DMS53 (cell line): ENCODE measurements at regions not wholly inside any gene's neighbourhood (a gene's known extent, or its start where the extent isn't known, plus 50 kb on each side); places are given as distances from the start of the nearest gene placed in this dataset.

ENCODE experiments used
- DNase-seq: peaks from one replicate; lab custom pipeline; 2025; lab: John Stamatoyannopoulos, UW

DNA sequence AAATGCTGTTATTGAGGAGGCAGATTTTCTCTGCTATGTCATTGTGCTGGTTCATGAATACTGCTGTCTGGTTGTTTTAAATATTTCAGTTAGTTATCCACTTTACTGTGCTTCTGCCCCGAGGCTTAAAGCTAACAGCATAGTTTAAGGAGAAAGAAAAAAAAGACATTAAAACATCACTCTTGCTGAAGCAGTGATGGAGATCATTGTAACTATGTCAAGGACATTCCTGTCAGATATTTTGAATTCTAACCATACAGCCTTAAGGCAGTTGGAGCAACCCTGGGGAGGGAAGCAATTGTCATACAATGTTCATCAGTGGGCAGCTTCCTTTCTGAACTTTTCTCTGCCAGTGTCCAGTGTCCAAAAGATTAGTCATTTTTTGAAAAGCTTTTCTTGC lies 199.0 kb upstream of the DDX53 start:
- DNase-seq = no peak

DNA sequence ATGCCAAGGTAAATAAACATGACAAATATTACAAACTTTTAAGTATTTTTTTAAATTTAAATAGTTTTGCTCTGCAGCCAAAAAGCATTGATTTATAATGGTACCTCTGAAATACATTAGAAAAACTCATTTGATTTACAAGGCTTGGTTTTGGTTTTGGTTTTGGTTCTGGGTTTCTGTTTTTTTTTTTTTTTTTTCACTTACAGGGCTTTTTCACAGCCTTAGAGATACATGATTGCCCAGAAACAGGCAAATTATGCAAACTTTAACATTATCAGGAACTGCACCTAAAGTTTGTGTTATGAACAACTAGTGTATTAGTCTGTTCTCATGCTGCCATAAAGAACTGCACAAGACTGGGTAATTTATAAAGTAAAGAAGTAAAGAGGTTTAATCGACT lies 196.4 kb upstream of the DDX53 start:
- DNase-seq = no peak

DNA sequence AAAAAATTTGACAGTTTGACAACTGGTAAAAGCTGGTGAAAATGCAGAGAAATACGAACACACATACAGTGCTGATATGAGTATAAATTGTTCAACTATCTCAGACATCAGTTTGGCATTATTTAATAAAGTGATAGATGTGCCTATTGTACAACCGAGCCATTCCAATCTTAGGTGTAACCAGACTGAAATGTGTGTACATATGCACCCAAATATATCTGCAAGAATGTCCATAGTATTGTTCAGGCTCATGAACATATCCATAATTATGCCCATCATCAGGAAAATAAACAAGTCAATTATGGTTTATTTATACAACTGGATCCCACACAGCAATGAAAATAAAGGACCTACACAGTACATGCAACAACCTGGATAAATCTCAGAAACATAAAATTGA lies 188.9 kb upstream of the DDX53 start:
- DNase-seq = no peak

DNA sequence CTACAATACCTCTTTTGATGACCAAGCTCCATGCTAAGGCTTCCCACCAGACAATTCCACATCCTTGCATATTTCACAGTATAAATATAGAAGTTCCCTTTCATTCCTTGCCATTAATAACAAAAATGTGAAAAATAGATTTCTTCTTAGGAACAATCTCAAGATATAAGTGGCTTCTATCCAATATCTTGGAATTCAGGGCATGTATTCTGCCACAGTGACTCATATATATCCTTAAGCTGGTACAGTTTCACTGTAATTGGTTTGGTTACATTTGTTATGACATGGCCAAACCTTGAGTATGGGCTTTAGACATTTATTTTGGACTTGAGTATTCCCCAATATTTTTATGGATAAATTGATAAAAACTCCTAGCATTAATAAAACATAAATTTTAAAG lies 181.7 kb upstream of the DDX53 start:
- no peak for DNase-seq

DNA sequence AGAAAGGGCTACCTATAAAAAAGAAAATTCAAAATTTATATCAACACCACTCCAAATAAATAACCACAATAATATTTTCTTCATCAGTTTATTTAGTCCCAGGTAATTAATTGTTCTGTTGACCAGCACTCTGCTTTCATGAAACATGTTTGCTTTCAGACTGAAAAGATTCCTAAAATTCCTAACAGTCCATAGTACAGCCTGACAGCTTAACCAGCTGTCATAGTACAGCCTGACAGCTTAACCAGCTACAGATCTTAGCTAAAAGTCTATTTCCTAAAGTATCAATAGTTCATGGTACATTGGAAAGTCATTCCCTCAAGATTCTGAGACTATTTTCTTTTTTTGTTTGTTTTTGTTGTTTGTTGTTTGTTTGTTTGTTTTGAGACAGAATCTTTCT lies 144.1 kb upstream of the DDX53 start:
- no peak for DNase-seq

DNA sequence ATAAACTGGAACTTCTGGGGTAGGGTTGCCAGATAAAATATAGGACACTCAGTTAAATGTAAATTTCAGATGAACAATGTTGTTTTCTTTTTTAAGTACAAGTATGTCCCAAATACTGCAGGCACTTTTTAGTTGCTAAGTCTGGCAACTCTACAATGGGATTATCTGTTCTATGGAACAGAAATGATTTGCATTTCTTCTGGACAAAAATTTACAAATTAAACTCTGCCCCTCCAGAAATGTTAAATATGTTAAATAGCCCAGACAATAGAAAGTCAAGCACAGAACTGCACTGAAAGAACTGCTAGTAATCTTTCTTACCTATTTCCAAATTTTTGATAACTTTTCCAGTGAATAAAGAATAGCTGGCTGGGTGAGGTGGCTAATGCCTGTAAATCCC lies 140.1 kb upstream of the DDX53 start:
- no peak for DNase-seq

DNA sequence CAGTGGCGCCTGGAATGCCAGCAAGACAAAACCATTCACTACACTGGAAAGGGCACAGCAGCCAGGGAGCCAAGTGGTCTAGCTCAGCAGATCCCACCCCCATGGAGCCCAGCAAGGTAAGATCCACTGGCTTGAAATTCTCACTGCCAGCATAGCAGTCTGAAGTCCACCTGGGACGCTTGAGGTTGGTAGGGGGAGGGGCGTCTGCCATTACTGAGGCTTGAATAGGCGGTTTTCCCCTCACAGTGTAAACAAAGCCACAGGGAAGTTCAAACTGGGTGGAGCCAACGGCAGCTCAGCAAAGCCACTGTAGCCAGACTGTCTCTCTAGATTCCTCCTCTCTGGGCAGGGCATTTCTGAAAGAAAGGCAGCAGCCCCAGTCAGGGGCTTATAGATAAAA lies 133.0 kb upstream of the DDX53 start:
- peak; percentile 1 for DNase-seq

DNA sequence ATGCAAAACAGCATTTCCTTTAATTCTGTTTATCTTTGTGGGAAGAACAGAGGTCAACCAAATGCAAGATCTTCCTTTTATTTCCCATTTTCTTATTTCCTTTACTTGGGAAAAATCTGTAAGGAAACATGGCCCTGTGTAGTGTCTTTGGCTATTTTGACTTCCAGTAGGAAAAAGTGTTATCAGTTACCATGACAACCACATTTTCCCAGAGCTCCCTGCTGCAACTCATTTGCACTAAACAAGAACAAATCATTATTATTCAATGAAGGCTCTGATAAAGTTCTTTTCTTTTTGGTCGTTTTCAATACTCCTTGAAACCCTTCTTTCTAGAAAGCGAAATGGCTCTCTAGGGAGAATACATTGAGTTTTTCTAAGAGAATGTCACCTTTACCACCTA lies 117.2 kb upstream of the DDX53 start:
- no peak for DNase-seq

DNA sequence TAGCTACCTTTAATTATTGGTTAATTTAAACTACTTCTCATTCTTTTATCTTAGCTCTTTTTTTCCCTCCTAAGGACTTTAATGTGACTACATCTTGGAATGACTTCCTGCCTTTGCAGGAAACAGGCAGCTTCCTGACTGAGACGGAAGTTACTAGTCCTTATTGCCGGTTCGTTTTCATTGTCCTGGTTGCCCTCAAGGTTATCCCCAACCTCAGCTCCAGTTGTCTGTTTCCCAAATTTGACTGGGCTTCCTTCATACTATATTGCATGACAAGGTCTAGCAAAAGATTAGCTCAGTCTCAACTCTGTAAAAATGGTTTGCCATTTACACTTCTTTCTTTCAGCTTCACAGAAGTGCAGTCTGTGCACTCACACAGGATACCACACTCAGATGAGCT lies 109.9 kb upstream of the DDX53 start:
- peak; percentile 21 for DNase-seq

DNA sequence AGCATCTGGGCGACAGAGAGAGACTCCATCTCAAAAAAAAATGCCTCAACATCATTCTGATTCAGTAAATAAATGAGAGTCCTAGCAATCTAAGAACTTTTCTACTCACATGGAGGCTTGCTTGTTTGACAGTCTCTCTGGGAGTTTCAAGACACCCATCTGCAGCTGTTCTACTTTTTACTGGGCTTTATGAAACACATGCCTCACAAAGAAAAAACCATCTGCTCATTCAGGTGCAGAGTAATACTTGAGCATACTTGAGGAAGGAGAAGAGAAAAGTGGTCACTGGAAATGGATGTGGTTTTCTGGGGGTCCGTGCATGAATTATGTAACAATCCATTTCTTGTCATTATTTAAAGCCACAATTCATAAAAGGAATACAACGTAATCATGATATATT lies 87.1 kb upstream of the DDX53 start:
- DNase-seq = no peak

DNA sequence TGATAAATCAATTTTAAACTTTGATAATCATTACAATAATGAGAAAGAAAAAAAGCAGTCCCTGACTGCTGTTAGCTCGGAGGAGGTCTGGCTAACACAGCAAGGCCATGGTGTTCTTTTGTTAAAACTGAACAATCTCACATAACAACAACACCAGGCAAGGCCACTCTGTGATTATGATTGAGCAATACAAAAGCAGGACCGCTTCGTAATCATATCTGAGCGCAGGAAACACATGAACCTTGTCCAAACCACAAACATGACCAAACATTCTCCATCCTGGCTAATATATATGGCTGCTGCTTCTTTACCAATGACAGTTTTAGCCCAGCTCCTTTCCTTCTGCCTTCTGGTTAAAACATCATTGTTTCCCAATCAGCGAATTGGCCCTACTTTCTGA lies 76.8 kb upstream of the DDX53 start:
- DNase-seq = no peak

DNA sequence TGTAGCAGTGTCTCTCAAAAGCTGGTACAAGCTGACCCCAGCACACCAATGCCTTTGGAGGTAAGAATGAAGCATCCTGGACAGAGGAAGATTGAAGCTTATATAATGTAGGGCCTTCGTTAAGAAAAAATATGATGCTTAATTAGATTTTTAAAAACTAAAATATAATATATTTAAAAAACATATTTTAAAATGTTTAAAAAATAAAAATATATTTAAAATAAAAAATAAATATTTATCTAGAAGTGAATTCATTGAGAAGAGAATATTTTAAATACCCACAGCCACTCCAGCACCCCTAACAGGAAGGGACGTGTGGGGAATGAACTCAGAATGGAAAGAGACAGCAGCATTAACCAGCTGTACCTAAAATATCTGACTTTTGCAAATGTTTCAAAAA lies 65.1 kb upstream of the DDX53 start:
- DNase-seq = no peak

DNA sequence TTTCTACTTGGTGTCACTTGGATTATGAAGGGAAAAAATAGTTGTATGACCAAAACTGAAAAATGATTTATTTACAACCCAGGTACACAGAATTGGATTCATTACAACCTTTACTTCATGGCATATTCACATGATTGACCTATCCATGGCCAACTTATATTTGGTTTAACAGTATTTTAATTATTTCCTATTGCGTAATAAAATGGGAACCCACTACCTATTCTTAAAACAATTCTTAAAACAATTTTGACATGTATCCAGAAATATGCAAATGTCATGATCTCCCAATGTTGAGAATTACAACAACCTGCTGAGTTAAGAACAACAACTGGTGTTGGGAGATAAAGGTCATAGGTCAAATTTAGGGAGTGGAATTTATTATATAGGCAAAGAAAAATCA lies 54.8 kb upstream of the DDX53 start:
- no peak for DNase-seq
